ENCODE measurements at regions not wholly inside any gene's neighbourhood (a gene's known extent, or its start where the extent isn't known, plus 50 kb on each side); places are given as distances from the start of the nearest gene placed in this dataset.

- TF ChIP-seq FOXP2 (optimal IDR thresholded peaks at IDR 0.05; ENCODE audit: borderline replicate concordance, extremely low read depth, extremely low read length, insufficient read depth) (peak; percentile 33), SIN3A (IDR thresholded peaks at IDR 0.05; ENCODE audit: borderline replicate concordance, insufficient read depth, low read length) (peak; percentile 65; the same call in 1 of the 2 replicates), TAF1 (IDR thresholded peaks at IDR 0.05; ENCODE audit: borderline replicate concordance, insufficient read depth, low read length) (no peak), REST (IDR thresholded peaks at IDR 0.05; ENCODE audit: insufficient read depth in 1 of 2, low read depth in 2 of 2, low read length in 2 of 2) (peak in 1 of 2 experiments; percentile 69; a peak in 2 of 4 replicates), POLR2AphosphoS5 (IDR thresholded peaks at IDR 0.05; ENCODE audit: low read depth, low read length) (no peak)
These were observed 49.8 kb upstream of the LMO2 start for GRCh38 chr11:33941637-33942160.

All from PFSK-1 (cell line).